ENCODE measurements at regions not wholly inside any gene's neighbourhood (a gene's known extent, or its start where the extent isn't known, plus 50 kb on each side); places are given as distances from the start of the nearest gene placed in this dataset.

GRCh38 chr2:228378233-228378632 lies 196.7 kb upstream of the SPHKAP start:
- no peak for DNase-seq (ENCODE audit: low read depth in 2 of 2)
- H3K4me3 ChIP-seq (replicated peaks in 1 of 2; ENCODE audit: low read depth in 2 of 2, low read length in 2 of 2): no peak overlapping the region
- TF ChIP-seq CTCF (IDR thresholded peaks at IDR 0.05; ENCODE audit: low read depth, low read length): no peak

- H3K4me3 ChIP-seq (replicated peaks in 1 of 2; ENCODE audit: low read depth in 2 of 2, low read length in 2 of 2): no peak overlapping the region
- TF ChIP-seq CTCF (IDR thresholded peaks at IDR 0.05; ENCODE audit: low read depth, low read length): no peak
- no peak for DNase-seq (ENCODE audit: low read depth in 2 of 2)
Measured at GRCh38 chr2:228377533-228377932, 196.0 kb upstream of the SPHKAP start.

- no peak for DNase-seq (ENCODE audit: low read depth in 2 of 2)
- H3K4me3 ChIP-seq (replicated peaks in 1 of 2; ENCODE audit: low read depth in 2 of 2, low read length in 2 of 2): no peak overlapping the region
- no peak for TF ChIP-seq CTCF (IDR thresholded peaks at IDR 0.05; ENCODE audit: low read depth, low read length)
Measured at GRCh38 chr2:228374741-228375140, 193.3 kb upstream of the SPHKAP start.

GRCh38 chr2:228373191-228373590 lies 191.7 kb upstream of the SPHKAP start:
- no peak for TF ChIP-seq CTCF (IDR thresholded peaks at IDR 0.05; ENCODE audit: low read depth, low read length)
- DNase-seq (ENCODE audit: low read depth in 2 of 2): no peak

GRCh38 chr2:228372212-228372611 lies 190.7 kb upstream of the SPHKAP start:
- H3K4me3 ChIP-seq (replicated peaks in 1 of 2; ENCODE audit: low read depth in 2 of 2, low read length in 2 of 2): no peak overlapping the region
- no peak for DNase-seq (ENCODE audit: low read depth in 2 of 2)
- no peak for TF ChIP-seq CTCF (IDR thresholded peaks at IDR 0.05; ENCODE audit: low read depth, low read length)

More at GRCh38 chr2:228373191-228373590, 191.7 kb upstream of the SPHKAP start:
- H3K4me3 ChIP-seq (replicated peaks in 1 of 2; ENCODE audit: low read depth in 2 of 2, low read length in 2 of 2): no peak overlapping the region

- no peak overlapping the region for H3K4me3 ChIP-seq (replicated peaks in 1 of 2; ENCODE audit: low read depth in 2 of 2, low read length in 2 of 2)
- no peak for TF ChIP-seq CTCF (IDR thresholded peaks at IDR 0.05; ENCODE audit: low read depth, low read length)
- no peak for DNase-seq (ENCODE audit: low read depth in 2 of 2)
Measured at GRCh38 chr2:228369400-228370031, 188.0 kb upstream of the SPHKAP start.

- TF ChIP-seq CTCF (IDR thresholded peaks at IDR 0.05; ENCODE audit: low read depth, low read length): no peak
- H3K4me3 ChIP-seq (replicated peaks in 1 of 2; ENCODE audit: low read depth in 2 of 2, low read length in 2 of 2): no peak overlapping the region
- DNase-seq (ENCODE audit: low read depth in 2 of 2): no peak
Measured at GRCh38 chr2:228367356-228367755, 185.9 kb upstream of the SPHKAP start.
